GM23338 (cell line): ENCODE measurements at regions not wholly inside any gene's neighbourhood (a gene's known extent, or its start where the extent isn't known, plus 50 kb on each side); places are given as distances from the start of the nearest gene placed in this dataset.

ENCODE experiments used
- ATAC-seq: fragments of 200-7000 bp; cut with Tn5 transposase; 3 replicates; pipeline ENCODE4 v1.9.1; 2020
- DNase-seq: peaks from one replicate; pipeline ENCODE4 v3.0.0-alpha.2; 2015; ENCODE audit warnings: low spot score
- H2AFZ ChIP-seq: fragments of 200-600 bp; sonication (generic); 2 replicates; pipeline ENCODE4 v1.8.0; 2016; ENCODE audit warnings: antibody characterized with exemption, mild to moderate bottlenecking, moderate library complexity
- H3F3A ChIP-seq: fragments of 200-600 bp; sonication (generic); replicated peaks from 2 replicates; pipeline ENCODE4 v1.8.0; 2017; ENCODE audit warnings: antibody characterized with exemption, mixed run types, low read depth
- H3K27ac ChIP-seq: fragments of 200-600 bp; sonication (generic); 2 replicates; pipeline ENCODE4 v1.6.1; 2016; ENCODE audit warnings: low read depth
- H3K27me3 ChIP-seq: fragments of 200-600 bp; sonication (generic); 2 replicates; pipeline ENCODE4 v1.8.0; 2016; ENCODE audit warnings: mild to moderate bottlenecking, mixed run types, moderate library complexity; ENCODE audit not compliant: insufficient read depth
- H3K36me3 ChIP-seq: fragments of 200-600 bp; sonication (generic); 2 replicates; pipeline ENCODE4 v1.8.0; 2016; ENCODE audit warnings: mild to moderate bottlenecking; ENCODE audit not compliant: insufficient read depth
- H3K4me1 ChIP-seq: fragments of 200-600 bp; sonication (generic); 2 replicates; pipeline ENCODE4 v1.8.0; 2016; ENCODE audit warnings: mild to moderate bottlenecking, moderate library complexity; ENCODE audit not compliant: insufficient read depth
- H3K4me2 ChIP-seq: fragments of 200-600 bp; sonication (generic); 2 replicates; pipeline ENCODE4 v1.7.1; 2017; ENCODE audit warnings: mixed run types
- H3K4me3 ChIP-seq: fragments of 200-600 bp; sonication (generic); 2 replicates; pipeline ENCODE4 v1.6.1; 2016; ENCODE audit warnings: mixed run types
- H3K79me2 ChIP-seq: fragments of 200-600 bp; sonication (generic); replicated peaks from 2 replicates; pipeline ENCODE4 v1.8.0; 2017; ENCODE audit warnings: mild to moderate bottlenecking; ENCODE audit not compliant: insufficient read depth
- H3K9me2 ChIP-seq: fragments of 200-600 bp; sonication (generic); 2 replicates; pipeline ENCODE4 v1.8.0; 2017; ENCODE audit not compliant: insufficient read depth
- H4K20me1 ChIP-seq: fragments of 200-600 bp; sonication (generic); replicated peaks from 2 replicates; pipeline ENCODE4 v1.8.0; 2017; ENCODE audit warnings: mild to moderate bottlenecking; ENCODE audit not compliant: insufficient read depth
- H3K27ac Mint-ChIP-seq: 2 replicates; pipeline ENCODE4 v1.8.0; 2020; ENCODE audit warnings: inconsistent platforms, mild to moderate bottlenecking, moderate library complexity, mixed read lengths
- H3K27me3 Mint-ChIP-seq: 3 replicates; pipeline ENCODE4 v1.8.0; 2022; ENCODE audit warnings: low read depth, mild to moderate bottlenecking, moderate library complexity, mixed read lengths, inconsistent platforms; ENCODE audit not compliant: insufficient read depth, poor library complexity
- H3K36me3 Mint-ChIP-seq: 3 replicates; pipeline ENCODE4 v1.8.0; 2021; ENCODE audit warnings: low read depth, mild to moderate bottlenecking, inconsistent platforms, moderate library complexity, mixed read lengths
- H3K4me1 Mint-ChIP-seq: 3 replicates; pipeline ENCODE4 v1.8.0; 2020; ENCODE audit warnings: mild to moderate bottlenecking, inconsistent platforms, mixed read lengths
- H3K4me3 Mint-ChIP-seq: 3 replicates; pipeline ENCODE4 v1.8.0; 2021; ENCODE audit warnings: moderate library complexity, mild to moderate bottlenecking, inconsistent platforms, mixed read lengths
- H3K9me3 Mint-ChIP-seq: 3 replicates; pipeline ENCODE4 v1.8.0; 2020; ENCODE audit warnings: moderate library complexity, mild to moderate bottlenecking, inconsistent platforms, mixed read lengths
- CTCF ChIP-seq, 2 experiments: fragments of 200-600 bp in 1 of 2; sonication (generic) in 1 of 2; conservative IDR thresholded peaks; 2 replicates each; pipeline versions ENCODE4 v1.5.1 to v1.6.1; 2016 to 2017; ENCODE audit warnings: antibody characterized with exemption in 2 of 2, low read depth in 2 of 2, mild to moderate bottlenecking in 2 of 2, moderate library complexity in 1 of 2
- EZH2 ChIP-seq: fragments of 200-600 bp; sonication (generic); IDR thresholded peaks from one replicate; pipeline ENCODE4 v1.8.0; 2017; ENCODE audit warnings: antibody characterized with exemption, mild to moderate bottlenecking, low read depth; ENCODE audit not compliant: unreplicated experiment
- EZH2phosphoT487 ChIP-seq: fragments of 200-600 bp; sonication (generic); IDR thresholded peaks from one replicate; pipeline ENCODE4 v1.8.1; 2018; ENCODE audit warnings: antibody characterized with exemption; ENCODE audit not compliant: unreplicated experiment
- JUNB ChIP-seq: IDR thresholded peaks from one replicate; pipeline ENCODE4 v1.6.1; 2016; ENCODE audit warnings: antibody characterized with exemption; ENCODE audit not compliant: unreplicated experiment
- NANOG ChIP-seq: IDR thresholded peaks from 2 replicates; pipeline ENCODE4 v1.6.1; 2016; ENCODE audit warnings: antibody characterized with exemption, borderline replicate concordance
- POLR2AphosphoS5 ChIP-seq: IDR thresholded peaks from 2 replicates; pipeline ENCODE4 v1.6.1; 2016; ENCODE audit warnings: antibody characterized with exemption, low read depth
- ZNF114 ChIP-seq: fragments of 250-450 bp; sonication (Bioruptor Pico); IDR thresholded peaks from 2 replicates; pipeline ENCODE4 v1.5.0; 2020; ENCODE audit warnings: mild to moderate bottlenecking, moderate library complexity
- ZNF331 ChIP-seq: fragments of 250-450 bp; sonication (Bioruptor Pico); IDR thresholded peaks from 2 replicates; pipeline ENCODE4 v1.5.0; 2020; ENCODE audit warnings: low read depth, mild to moderate bottlenecking, moderate library complexity
- TF ChIP-seq, protein P1 (sequence below): IDR thresholded peaks from 2 replicates; pipeline ENCODE4 v1.6.1; 2016; ENCODE audit warnings: antibody characterized with exemption
- TF ChIP-seq, protein P2 (sequence below): IDR thresholded peaks from one replicate; pipeline ENCODE4 v1.6.1; 2018; ENCODE audit warnings: antibody characterized with exemption; ENCODE audit not compliant: unreplicated experiment
- TF ChIP-seq, protein P3 (sequence below): fragments of 250-450 bp; sonication (Bioruptor Pico); IDR thresholded peaks from 2 replicates; pipeline ENCODE4 v1.5.0; 2020; ENCODE audit warnings: mild to moderate bottlenecking, moderate library complexity

- TF ChIP-seq CTCF (conservative IDR thresholded peaks at IDR 0.05; ENCODE audit: low read depth in 2 of 2) (no peak), ZNF331 (CRISPR knock-in tag) (no peak), POLR2AphosphoS5 (no peak), NANOG (no peak), JUNB (no peak), ZNF114 (CRISPR knock-in tag) (no peak)
- TF ChIP-seq, protein P1, sequence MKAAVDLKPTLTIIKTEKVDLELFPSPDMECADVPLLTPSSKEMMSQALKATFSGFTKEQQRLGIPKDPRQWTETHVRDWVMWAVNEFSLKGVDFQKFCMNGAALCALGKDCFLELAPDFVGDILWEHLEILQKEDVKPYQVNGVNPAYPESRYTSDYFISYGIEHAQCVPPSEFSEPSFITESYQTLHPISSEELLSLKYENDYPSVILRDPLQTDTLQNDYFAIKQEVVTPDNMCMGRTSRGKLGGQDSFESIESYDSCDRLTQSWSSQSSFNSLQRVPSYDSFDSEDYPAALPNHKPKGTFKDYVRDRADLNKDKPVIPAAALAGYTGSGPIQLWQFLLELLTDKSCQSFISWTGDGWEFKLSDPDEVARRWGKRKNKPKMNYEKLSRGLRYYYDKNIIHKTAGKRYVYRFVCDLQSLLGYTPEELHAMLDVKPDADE, result no peak
Observed at GRCh38 chr13:71962126-71962525, 95.1 kb upstream of the DACH1 start (continued).

DNA sequence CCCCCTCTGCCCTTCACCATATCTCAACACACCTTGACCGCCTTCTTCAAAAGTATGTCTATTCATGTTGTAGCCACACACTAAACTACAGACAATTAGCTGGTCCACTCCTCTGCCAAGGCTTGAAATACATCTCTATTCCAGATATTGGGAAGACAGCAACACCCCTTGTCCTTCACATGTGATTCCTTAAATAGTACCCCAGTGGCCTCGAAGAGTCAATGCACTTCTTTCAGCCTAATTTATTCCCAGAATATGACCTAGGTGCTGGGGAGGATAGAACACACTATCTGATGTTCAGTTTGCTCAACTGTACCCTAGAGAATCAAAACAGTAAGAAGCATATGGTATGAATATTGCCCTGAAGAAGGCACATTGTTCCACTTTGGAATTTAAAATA is 82.4 kb upstream of the DACH1 start:
- ATAC-seq, result peak; percentile 29; the same call in 1 of the 3 replicates
- TF ChIP-seq EZH2 (no peak), EZH2phosphoT487 (no peak), JUNB (no peak), ZNF331 (CRISPR knock-in tag) (no peak), ZNF114 (CRISPR knock-in tag) (no peak), POLR2AphosphoS5 (no peak), NANOG (no peak)
- TF ChIP-seq, protein P1, result no peak
- TF ChIP-seq, protein P2, sequence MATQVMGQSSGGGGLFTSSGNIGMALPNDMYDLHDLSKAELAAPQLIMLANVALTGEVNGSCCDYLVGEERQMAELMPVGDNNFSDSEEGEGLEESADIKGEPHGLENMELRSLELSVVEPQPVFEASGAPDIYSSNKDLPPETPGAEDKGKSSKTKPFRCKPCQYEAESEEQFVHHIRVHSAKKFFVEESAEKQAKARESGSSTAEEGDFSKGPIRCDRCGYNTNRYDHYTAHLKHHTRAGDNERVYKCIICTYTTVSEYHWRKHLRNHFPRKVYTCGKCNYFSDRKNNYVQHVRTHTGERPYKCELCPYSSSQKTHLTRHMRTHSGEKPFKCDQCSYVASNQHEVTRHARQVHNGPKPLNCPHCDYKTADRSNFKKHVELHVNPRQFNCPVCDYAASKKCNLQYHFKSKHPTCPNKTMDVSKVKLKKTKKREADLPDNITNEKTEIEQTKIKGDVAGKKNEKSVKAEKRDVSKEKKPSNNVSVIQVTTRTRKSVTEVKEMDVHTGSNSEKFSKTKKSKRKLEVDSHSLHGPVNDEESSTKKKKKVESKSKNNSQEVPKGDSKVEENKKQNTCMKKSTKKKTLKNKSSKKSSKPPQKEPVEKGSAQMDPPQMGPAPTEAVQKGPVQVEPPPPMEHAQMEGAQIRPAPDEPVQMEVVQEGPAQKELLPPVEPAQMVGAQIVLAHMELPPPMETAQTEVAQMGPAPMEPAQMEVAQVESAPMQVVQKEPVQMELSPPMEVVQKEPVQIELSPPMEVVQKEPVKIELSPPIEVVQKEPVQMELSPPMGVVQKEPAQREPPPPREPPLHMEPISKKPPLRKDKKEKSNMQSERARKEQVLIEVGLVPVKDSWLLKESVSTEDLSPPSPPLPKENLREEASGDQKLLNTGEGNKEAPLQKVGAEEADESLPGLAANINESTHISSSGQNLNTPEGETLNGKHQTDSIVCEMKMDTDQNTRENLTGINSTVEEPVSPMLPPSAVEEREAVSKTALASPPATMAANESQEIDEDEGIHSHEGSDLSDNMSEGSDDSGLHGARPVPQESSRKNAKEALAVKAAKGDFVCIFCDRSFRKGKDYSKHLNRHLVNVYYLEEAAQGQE, result no peak
- TF ChIP-seq, protein P3, sequence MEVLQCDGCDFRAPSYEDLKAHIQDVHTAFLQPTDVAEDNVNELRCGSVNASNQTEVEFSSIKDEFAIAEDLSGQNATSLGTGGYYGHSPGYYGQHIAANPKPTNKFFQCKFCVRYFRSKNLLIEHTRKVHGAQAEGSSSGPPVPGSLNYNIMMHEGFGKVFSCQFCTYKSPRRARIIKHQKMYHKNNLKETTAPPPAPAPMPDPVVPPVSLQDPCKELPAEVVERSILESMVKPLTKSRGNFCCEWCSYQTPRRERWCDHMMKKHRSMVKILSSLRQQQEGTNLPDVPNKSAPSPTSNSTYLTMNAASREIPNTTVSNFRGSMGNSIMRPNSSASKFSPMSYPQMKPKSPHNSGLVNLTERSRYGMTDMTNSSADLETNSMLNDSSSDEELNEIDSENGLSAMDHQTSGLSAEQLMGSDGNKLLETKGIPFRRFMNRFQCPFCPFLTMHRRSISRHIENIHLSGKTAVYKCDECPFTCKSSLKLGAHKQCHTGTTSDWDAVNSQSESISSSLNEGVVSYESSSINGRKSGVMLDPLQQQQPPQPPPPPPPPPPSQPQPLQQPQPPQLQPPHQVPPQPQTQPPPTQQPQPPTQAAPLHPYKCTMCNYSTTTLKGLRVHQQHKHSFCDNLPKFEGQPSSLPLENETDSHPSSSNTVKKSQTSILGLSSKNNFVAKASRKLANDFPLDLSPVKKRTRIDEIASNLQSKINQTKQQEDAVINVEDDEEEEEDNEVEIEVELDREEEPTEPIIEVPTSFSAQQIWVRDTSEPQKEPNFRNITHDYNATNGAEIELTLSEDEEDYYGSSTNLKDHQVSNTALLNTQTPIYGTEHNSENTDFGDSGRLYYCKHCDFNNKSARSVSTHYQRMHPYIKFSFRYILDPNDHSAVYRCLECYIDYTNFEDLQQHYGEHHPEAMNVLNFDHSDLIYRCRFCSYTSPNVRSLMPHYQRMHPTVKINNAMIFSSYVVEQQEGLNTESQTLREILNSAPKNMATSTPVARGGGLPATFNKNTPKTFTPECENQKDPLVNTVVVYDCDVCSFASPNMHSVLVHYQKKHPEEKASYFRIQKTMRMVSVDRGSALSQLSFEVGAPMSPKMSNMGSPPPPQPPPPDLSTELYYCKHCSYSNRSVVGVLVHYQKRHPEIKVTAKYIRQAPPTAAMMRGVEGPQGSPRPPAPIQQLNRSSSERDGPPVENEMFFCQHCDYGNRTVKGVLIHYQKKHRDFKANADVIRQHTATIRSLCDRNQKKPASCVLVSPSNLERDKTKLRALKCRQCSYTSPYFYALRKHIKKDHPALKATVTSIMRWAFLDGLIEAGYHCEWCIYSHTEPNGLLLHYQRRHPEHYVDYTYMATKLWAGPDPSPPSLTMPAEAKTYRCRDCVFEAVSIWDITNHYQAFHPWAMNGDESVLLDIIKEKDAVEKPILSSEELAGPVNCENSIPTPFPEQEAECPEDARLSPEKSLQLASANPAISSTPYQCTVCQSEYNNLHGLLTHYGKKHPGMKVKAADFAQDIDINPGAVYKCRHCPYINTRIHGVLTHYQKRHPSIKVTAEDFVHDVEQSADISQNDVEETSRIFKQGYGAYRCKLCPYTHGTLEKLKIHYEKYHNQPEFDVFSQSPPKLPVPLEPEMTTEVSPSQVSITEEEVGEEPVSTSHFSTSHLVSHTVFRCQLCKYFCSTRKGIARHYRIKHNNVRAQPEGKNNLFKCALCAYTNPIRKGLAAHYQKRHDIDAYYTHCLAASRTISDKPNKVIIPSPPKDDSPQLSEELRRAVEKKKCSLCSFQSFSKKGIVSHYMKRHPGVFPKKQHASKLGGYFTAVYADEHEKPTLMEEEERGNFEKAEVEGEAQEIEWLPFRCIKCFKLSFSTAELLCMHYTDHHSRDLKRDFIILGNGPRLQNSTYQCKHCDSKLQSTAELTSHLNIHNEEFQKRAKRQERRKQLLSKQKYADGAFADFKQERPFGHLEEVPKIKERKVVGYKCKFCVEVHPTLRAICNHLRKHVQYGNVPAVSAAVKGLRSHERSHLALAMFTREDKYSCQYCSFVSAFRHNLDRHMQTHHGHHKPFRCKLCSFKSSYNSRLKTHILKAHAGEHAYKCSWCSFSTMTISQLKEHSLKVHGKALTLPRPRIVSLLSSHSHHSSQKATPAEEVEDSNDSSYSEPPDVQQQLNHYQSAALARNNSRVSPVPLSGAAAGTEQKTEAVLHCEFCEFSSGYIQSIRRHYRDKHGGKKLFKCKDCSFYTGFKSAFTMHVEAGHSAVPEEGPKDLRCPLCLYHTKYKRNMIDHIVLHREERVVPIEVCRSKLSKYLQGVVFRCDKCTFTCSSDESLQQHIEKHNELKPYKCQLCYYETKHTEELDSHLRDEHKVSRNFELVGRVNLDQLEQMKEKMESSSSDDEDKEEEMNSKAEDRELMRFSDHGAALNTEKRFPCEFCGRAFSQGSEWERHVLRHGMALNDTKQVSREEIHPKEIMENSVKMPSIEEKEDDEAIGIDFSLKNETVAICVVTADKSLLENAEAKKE, result no peak

More for the DNA sequence above, 82.4 kb upstream of the DACH1 start:
- Mint-ChIP-seq H3K27ac (no peak overlapping the region; the same call in 1 of the 2 replicates), H3K27me3 (no peaks in the 10 kb centered on the region), H3K9me3 (no peaks in the 10 kb centered on the region; the same call in 2 of the 3 replicates), H3K4me1 (no peaks in the 10 kb centered on the region), H3K36me3 (no peaks in the 10 kb centered on the region), H3K4me3 (no peak overlapping the region)
- no peak overlapping the region for H3K27ac ChIP-seq
- H4K20me1 ChIP-seq, result no peaks in the 10 kb centered on the region
- H3F3A ChIP-seq, result no peaks in the 10 kb centered on the region
- H3K4me3 ChIP-seq, result no peak overlapping the region
- H3K79me2 ChIP-seq, result no peaks in the 10 kb centered on the region
- DNase-seq, result peak; percentile 8
- H3K4me1 ChIP-seq, result no peaks in the 10 kb centered on the region
- H3K9me2 ChIP-seq, result no peaks in the 10 kb centered on the region
- no peak overlapping the region for H2AFZ ChIP-seq
- H3K4me2 ChIP-seq, result no peak overlapping the region
- no peaks in the 10 kb centered on the region for H3K36me3 ChIP-seq
- H3K27me3 ChIP-seq, result no peaks in the 10 kb centered on the region
